Activated CD8-positive, alpha-beta memory T cell treated with anti-CD3 and anti-CD28 coated beads, Interleukin-2, amount 10 ng/mL, durations not matched to agents 7 days and 5 days (primary cell): ENCODE measurements at regions not wholly inside any gene's neighbourhood (a gene's known extent, or its start where the extent isn't known, plus 50 kb on each side); places are given as distances from the start of the nearest gene placed in this dataset.

Experiments
- ATAC-seq: fragments of 150-1000 bp; cut with Tn5 transposase; one replicate; pipeline ENCODE4 v1.10.0; 2021; ENCODE audit warnings: moderate library complexity
- CTCF ChIA-PET: fragments of 350-600 bp; sonication (Branson Sonifier 250); formaldehyde crosslinking; loops from one replicate; lab custom pipeline; 2021; ENCODE audit warnings: antibody characterized with exemption; lab: Charles Lee
- DNase-seq: peaks from one replicate; pipeline ENCODE4 v3.0.0-alpha.2; 2020
- H3K27ac Mint-ChIP-seq: one replicate; pipeline ENCODE4 v1.8.0; 2021; ENCODE audit warnings: mild to moderate bottlenecking, mixed read lengths
- H3K27me3 Mint-ChIP-seq: one replicate; pipeline ENCODE4 v1.8.0; 2021; ENCODE audit warnings: mixed read lengths
- H3K36me3 Mint-ChIP-seq: one replicate; pipeline ENCODE4 v1.8.0; 2021; ENCODE audit warnings: mild to moderate bottlenecking, mixed read lengths
- H3K4me1 Mint-ChIP-seq: one replicate; pipeline ENCODE4 v1.8.0; 2021; ENCODE audit warnings: mixed read lengths
- H3K4me3 Mint-ChIP-seq: one replicate; pipeline ENCODE4 v1.8.0; 2021; ENCODE audit warnings: mild to moderate bottlenecking, moderate library complexity, mixed read lengths
- H3K9me3 Mint-ChIP-seq: one replicate; pipeline ENCODE4 v1.8.0; 2022; ENCODE audit warnings: low read depth, mixed read lengths

DNA sequence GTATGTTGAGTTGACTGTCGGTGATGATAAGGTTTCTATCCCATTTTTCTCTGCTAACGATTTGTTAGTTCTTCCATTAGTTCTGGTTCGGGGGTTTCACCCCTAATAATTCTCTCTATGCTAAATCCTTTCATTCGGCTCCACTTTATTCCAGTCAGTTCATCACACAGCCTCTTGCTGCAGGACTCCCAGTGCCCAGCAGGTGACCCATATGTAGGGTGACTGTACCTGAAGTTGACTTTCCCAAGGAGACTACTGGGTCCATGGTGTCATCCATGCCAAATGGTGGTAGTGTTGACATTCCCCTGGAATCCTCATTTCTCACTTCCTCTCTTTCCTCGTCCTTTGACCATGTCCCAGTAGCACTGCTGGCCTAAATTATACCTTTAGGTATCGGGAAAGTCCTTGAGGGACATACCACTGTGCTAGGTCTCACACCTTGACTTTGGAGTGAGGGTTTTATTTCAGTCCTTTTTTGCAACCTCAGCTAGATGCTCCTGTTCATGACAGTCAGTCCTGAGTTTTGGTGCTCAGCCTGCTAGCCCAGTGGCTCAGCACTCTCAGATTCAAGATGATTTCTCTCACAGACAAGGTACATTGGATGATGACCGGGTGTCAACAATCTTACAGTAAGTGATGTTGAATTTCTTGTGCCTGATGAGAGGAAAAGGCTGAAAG lies 105.1 kb upstream of the ARHGAP24 start:
- Mint-ChIP-seq H3K4me3 (no peak overlapping the region), H3K4me1 (no peaks in the 10 kb centered on the region), H3K27me3 (no peaks in the 10 kb centered on the region), H3K9me3 (no peaks in the 10 kb centered on the region), H3K36me3 (no peaks in the 10 kb centered on the region), H3K27ac (no peak overlapping the region)
- CTCF ChIA-PET = interaction anchor here (1.0 kb wide), 1 partner anchor 222 kb away, joined by 3 read pairs; no protein-coding TSS in a partner anchor
- DNase-seq (no peak), ATAC-seq (no peak)

DNA sequence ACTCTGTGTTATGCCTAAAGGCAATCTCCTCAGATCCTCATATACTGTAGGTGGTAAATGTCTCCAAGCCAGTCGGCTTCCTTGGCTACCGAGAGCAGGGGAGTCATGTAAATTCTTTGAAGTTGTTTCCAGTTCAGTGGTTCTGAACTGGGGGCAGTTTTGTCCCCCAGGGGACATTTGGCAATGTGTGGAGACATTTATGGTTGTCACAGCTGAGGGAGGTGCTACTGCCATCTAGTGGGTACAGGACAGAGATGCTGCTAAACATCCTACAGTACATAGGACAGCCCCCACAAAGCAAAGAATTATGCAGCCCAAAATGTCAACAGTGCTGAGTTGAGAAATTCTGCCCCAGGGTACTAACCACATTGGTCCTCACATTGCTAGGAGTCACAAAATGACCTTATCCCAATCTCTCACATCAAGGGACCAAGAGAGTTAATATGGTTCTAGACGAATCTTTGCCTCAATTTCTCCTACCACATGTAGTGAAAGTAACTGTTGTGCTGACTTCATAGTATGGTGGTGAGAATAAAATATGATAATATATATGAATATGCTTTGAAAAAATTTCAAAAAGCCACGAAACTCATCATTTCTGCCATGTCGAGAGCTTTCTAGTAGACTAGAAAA lies 104.4 kb upstream of the ARHGAP24 start:
- no peaks in the 10 kb centered on the region for H3K36me3 Mint-ChIP-seq
- no peaks in the 10 kb centered on the region for H3K9me3 Mint-ChIP-seq
- H3K27me3 Mint-ChIP-seq = no peaks in the 10 kb centered on the region
- no peak overlapping the region for H3K4me3 Mint-ChIP-seq
- H3K27ac Mint-ChIP-seq = no peak overlapping the region
- CTCF ChIA-PET = interaction anchor here (1.0 kb wide), 1 partner anchor 222 kb away, joined by 3 read pairs; no protein-coding TSS in a partner anchor
- no peak for ATAC-seq
- no peaks in the 10 kb centered on the region for H3K4me1 Mint-ChIP-seq
- no peak for DNase-seq

DNA sequence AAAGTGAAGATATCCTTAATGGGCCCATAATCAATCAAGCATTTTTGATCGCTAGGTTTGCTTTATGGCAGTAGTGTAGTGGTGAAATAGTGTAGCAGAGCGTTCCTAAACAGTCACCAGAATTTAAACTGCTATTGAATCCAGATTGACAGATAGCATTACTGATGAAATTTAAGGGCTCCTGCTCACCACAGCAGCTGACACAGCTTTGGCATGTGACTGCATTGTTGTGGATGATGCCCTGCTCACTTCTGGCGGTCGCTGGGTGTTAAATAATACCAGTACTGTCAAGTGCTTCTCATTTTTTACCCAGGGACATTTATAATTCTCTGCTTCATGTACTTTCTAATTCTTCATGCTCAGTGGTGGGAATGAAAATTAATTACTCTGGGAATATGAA lies 102.0 kb upstream of the ARHGAP24 start:
- no peaks in the 10 kb centered on the region for H3K4me1 Mint-ChIP-seq
- H3K27ac Mint-ChIP-seq = no peak overlapping the region
- no peaks in the 10 kb centered on the region for H3K36me3 Mint-ChIP-seq
- ATAC-seq = no peak
- no peak overlapping the region for H3K4me3 Mint-ChIP-seq
- DNase-seq = no peak
- H3K9me3 Mint-ChIP-seq = no peaks in the 10 kb centered on the region
- CTCF ChIA-PET = no interaction called here
- H3K27me3 Mint-ChIP-seq = no peaks in the 10 kb centered on the region

DNA sequence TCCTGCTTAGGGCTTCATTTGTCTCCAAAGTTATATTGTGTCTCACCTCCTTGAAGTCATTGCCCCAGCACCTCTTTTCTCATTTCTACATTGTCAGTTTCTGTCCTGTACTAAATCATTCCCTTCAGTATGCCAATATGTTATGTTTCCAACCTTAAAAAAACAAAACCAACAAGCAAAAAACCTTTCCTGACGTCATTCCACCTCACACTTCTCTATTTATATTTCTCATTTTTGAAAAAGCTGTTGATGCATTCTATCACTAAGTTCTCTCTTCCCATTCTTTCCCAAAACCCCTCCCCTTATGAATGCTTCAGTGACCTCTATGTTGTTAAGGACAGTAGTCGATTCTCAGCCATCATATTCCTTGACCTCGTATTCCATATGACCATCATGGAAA lies 98.7 kb upstream of the ARHGAP24 start:
- no peaks in the 10 kb centered on the region for H3K36me3 Mint-ChIP-seq
- ATAC-seq (no peak), DNase-seq (no peak)
- H3K9me3 Mint-ChIP-seq = no peaks in the 10 kb centered on the region
- H3K4me1 Mint-ChIP-seq = no peaks in the 10 kb centered on the region
- no peak overlapping the region for H3K27ac Mint-ChIP-seq
- no peaks in the 10 kb centered on the region for H3K27me3 Mint-ChIP-seq
- no peak overlapping the region for H3K4me3 Mint-ChIP-seq
- CTCF ChIA-PET = no interaction called here

DNA sequence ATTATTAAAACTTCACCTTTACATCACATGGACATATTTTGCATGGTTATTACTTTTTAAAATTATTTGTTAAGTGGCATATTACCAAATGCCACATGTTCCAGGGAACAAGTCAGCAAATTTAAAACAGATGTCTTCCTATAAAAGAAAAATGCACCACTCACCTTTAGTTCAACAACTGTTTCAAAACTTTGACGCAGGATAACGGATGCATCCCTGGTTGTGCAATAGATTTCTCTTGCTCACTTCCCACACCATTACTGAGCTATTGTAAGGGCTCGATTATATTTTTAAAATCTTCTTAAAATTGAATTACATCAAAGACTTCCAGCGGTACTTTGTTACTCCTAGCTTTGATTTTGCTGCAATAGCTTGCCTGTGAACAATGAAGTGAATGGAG lies 93.0 kb upstream of the ARHGAP24 start:
- H3K27me3 Mint-ChIP-seq = no peaks in the 10 kb centered on the region
- CTCF ChIA-PET = no interaction called here

DNA sequence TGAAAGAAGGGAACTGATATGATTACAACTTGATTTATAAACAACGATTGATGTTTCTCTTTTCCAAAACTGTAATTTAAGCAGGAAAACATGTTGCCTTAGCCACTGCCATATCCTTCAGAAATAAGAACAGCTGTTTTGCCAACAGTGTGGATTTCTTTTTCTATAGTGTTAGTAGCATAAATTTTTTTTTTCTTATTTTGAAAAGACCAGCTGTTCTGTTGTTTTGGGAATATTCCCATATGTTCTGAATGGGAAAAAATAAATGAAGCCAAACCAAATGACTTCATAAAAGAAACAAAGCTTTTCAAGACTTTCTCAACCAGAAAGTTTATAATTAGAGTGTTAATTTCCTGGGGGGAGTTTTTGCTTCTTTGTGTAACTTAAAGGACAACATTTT lies 83.9 kb upstream of the ARHGAP24 start:
- no peak overlapping the region for H3K27ac Mint-ChIP-seq
- no peak overlapping the region for H3K4me3 Mint-ChIP-seq
- no peaks in the 10 kb centered on the region for H3K4me1 Mint-ChIP-seq
- no peaks in the 10 kb centered on the region for H3K27me3 Mint-ChIP-seq
- no peaks in the 10 kb centered on the region for H3K9me3 Mint-ChIP-seq
- DNase-seq = no peak
- H3K36me3 Mint-ChIP-seq = no peaks in the 10 kb centered on the region
- no peak for ATAC-seq
- CTCF ChIA-PET = no interaction called here

More for the DNA sequence above, 93.0 kb upstream of the ARHGAP24 start:
- Mint-ChIP-seq H3K27ac (no peak overlapping the region), H3K4me3 (no peak overlapping the region), H3K9me3 (no peaks in the 10 kb centered on the region), H3K36me3 (no peaks in the 10 kb centered on the region), H3K4me1 (no peaks in the 10 kb centered on the region)
- DNase-seq = no peak
- no peak for ATAC-seq

DNA sequence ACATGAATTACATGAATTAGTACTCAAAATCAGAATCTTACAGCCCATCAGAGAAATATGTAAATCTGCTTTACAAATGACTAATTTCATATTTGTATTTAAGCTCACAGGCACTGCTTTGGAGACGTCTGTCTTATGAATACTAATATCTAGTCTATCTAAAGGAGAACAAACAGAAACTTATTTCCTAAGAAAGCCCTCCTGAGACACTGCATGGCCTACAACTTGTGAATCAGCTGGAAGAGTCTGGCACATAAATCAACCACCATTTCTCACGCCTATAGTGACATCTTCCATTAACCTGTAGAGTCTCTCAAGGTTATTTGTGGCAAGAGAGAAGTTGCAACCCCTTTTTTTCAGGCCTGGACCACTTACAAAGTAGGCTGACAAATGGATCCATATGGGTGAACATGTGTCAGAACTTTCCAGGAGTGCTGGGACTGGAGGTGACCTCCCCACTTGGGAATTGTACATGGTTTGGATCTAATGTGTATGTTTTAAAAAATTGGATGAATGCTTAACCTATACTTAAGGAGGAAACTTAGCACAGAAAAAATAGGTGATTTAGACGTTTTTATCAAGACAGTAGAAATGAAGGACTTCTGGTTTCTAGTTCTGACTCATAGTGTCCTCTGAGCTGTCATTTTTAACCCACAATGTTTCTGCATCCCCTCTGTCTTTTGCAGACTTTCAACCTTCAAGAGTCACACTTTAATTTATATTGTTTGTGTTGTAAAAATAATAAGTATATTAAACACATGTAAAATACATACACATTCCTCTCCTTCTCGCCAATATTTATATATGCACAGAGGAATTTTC lies 83.2 kb upstream of the ARHGAP24 start:
- H3K36me3 Mint-ChIP-seq = no peaks in the 10 kb centered on the region
- H3K4me3 Mint-ChIP-seq = no peak overlapping the region
- no peaks in the 10 kb centered on the region for H3K27me3 Mint-ChIP-seq
- ATAC-seq (no peak), DNase-seq (no peak)
- CTCF ChIA-PET = no interaction called here
- H3K27ac Mint-ChIP-seq = no peak overlapping the region
- no peaks in the 10 kb centered on the region for H3K4me1 Mint-ChIP-seq
- H3K9me3 Mint-ChIP-seq = no peaks in the 10 kb centered on the region

DNA sequence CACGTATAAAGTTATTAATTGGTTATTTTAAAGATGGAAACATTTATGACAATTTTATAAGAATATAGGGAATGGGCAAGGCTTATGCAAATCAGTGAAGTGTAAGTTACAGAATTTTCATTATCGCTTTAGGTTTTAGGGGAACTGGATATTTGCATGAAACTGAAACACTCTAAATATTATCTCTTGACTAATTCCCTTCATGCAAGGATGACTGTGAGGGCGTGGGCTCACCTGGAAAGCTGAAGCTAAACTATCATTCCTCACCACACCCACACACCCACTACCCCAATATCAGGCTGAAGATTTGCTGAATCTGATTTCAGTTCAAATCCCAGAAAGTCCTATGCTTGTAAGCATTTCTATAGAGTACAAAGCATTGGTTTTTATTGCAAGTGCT lies 81.7 kb upstream of the ARHGAP24 start:
- H3K36me3 Mint-ChIP-seq = no peaks in the 10 kb centered on the region
- no peak for ATAC-seq
- no peaks in the 10 kb centered on the region for H3K9me3 Mint-ChIP-seq
- no peaks in the 10 kb centered on the region for H3K4me1 Mint-ChIP-seq
- no peak overlapping the region for H3K4me3 Mint-ChIP-seq
- CTCF ChIA-PET = no interaction called here
- no peak overlapping the region for H3K27ac Mint-ChIP-seq
- DNase-seq = no peak
- H3K27me3 Mint-ChIP-seq = no peaks in the 10 kb centered on the region

DNA sequence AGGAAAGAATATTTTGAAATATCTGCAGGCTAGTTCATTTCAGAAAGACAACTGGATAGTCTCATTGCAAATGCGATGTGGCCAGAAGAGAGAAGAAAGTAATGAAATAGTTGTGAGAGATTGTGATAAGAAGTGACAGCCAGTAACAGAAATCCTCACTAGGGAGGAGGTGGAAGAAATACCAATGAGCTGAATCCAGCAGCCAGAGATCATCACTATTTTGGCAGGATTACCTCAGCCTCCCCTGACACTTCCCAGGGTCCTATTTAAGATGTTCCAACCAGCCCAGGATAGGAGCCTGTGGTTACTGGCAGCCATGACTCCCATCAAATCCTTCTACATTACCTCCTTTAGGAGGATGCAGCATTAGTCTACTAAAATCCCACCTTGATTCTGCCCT lies 76.7 kb upstream of the ARHGAP24 start:
- Mint-ChIP-seq H3K4me1 (no peaks in the 10 kb centered on the region), H3K9me3 (no peaks in the 10 kb centered on the region), H3K27me3 (no peaks in the 10 kb centered on the region), H3K27ac (no peak overlapping the region), H3K4me3 (no peak overlapping the region), H3K36me3 (no peaks in the 10 kb centered on the region)
- DNase-seq (no peak), ATAC-seq (no peak)
- CTCF ChIA-PET = no interaction called here

DNA sequence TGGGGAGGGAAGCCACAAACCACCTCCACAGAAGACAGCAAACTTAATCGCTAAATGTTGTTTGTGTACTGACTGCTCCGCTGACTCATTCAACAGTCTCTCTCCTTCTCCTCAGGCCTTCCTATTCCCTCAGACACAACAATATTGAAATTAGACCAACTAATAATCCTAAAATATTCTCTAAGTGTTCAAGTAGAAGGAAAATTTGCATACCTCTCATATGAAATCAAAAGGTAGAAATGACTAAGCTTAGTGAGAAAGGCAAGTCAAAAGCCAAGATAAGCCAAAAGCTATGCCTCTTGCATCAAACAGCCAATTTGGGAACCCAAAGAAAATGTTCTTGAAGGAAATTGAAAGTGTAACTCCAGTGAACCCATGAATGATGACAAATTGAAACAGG lies 75.7 kb upstream of the ARHGAP24 start:
- no peak for ATAC-seq
- Mint-ChIP-seq H3K36me3 (no peaks in the 10 kb centered on the region), H3K27ac (no peak overlapping the region), H3K9me3 (no peaks in the 10 kb centered on the region), H3K27me3 (no peaks in the 10 kb centered on the region), H3K4me1 (no peaks in the 10 kb centered on the region), H3K4me3 (no peak overlapping the region)
- CTCF ChIA-PET = no interaction called here
- DNase-seq = no peak

DNA sequence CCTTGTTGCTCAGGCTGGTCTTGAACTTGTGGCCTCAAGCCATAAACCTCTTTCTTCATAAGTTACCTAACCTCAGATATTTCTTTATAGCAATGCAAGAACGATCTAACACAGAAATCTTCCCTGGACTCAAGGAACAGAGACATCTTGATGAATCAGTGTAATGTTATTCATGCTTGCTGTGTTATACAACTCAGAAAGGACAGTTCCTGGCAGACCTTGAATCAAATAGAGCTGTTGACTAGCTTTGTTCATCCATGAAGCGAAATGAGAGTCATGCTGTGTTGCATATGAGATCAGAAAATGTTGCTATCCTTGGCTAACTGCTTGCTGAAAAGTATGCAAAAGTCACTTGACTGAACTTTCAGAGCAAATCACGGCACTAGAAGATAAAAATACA lies 72.6 kb upstream of the ARHGAP24 start:
- Mint-ChIP-seq H3K27me3 (no peaks in the 10 kb centered on the region), H3K4me3 (no peak overlapping the region), H3K36me3 (no peaks in the 10 kb centered on the region), H3K9me3 (no peaks in the 10 kb centered on the region), H3K27ac (no peak overlapping the region), H3K4me1 (no peaks in the 10 kb centered on the region)
- ATAC-seq (no peak), DNase-seq (no peak)
- CTCF ChIA-PET = no interaction called here

DNA sequence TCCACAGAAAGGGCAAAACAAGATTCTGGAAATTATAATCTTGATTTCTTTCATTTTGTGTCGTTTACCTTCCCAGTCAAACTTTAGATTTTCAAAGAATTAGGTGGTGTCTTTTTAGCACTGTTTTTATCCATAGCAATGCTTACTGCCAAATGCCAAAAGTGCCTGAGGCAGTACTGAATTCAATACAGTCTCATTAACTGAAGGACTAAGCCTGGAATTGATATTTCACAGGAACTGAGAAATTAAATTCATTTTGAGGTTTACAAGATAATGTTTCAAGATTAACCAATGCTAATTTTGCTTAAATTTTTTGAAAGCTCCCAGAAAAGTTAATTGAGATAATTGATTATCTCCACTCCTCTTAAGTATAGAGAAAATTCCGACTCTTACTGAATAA lies 68.8 kb upstream of the ARHGAP24 start:
- peaks cover 2% of the 10 kb centered on the region for H3K9me3 Mint-ChIP-seq
- H3K27me3 Mint-ChIP-seq = no peaks in the 10 kb centered on the region
- H3K36me3 Mint-ChIP-seq = no peaks in the 10 kb centered on the region
- no peak overlapping the region for H3K27ac Mint-ChIP-seq
- H3K4me3 Mint-ChIP-seq = no peak overlapping the region
- DNase-seq = no peak
- CTCF ChIA-PET = no interaction called here
- H3K4me1 Mint-ChIP-seq = no peaks in the 10 kb centered on the region
- ATAC-seq = no peak

DNA sequence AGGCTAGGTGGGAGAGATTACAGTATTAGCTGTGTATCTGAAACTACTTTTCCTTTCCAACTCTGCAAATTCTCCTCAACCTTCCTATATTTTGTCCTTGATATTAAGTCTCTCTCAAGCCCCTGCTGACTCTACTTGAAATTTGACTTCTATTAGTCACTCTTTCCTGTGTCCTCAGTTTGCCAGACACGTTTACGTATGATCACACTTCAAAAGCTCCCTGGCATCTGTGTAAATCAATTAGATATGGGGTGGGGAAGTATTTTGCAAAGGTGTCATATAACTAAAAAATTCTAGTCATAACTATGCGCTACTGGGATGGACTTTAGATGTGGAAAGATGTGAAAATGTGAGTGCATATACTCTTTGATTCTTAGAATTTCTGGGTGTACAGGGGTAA lies 67.4 kb upstream of the ARHGAP24 start:
- Mint-ChIP-seq H3K36me3 (no peaks in the 10 kb centered on the region), H3K27me3 (no peaks in the 10 kb centered on the region), H3K4me3 (no peak overlapping the region), H3K4me1 (no peaks in the 10 kb centered on the region), H3K27ac (no peak overlapping the region), H3K9me3 (peaks cover 2% of the 10 kb centered on the region)
- ATAC-seq (no peak), DNase-seq (no peak)
- CTCF ChIA-PET = no interaction called here

DNA sequence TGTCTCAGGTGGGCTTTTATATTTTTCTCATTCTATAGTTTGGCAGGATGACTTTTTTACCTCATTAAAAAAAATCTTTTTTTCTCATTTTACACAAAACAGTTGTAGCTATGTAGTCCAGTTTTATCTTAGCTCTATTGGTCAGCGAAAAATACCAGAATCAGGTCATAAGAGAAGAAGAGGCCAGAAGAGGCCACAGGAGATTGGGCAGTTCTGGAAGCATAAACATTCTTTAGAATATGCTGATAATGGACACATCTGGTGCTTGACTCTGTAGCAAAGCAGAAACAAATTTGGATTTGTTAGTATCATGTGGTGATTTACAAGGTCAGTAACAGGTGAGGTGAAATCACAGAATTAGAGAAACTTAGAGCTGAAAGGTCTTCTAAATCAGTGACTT lies 66.6 kb upstream of the ARHGAP24 start:
- H3K4me3 Mint-ChIP-seq = no peak overlapping the region
- no peaks in the 10 kb centered on the region for H3K27me3 Mint-ChIP-seq
- no peak for DNase-seq
- H3K9me3 Mint-ChIP-seq = peaks cover 2% of the 10 kb centered on the region
- H3K36me3 Mint-ChIP-seq = no peaks in the 10 kb centered on the region
- no peak for ATAC-seq
- no peak overlapping the region for H3K27ac Mint-ChIP-seq
- no peaks in the 10 kb centered on the region for H3K4me1 Mint-ChIP-seq
- CTCF ChIA-PET = no interaction called here
